ENCODE measurements at regions not wholly inside any gene's neighbourhood (a gene's known extent, or its start where the extent isn't known, plus 50 kb on each side); places are given as distances from the start of the nearest gene placed in this dataset.
"Not testable (repeated sequence)": the region's sequence is repeated elsewhere in the genome, so short reads cannot be mapped to it uniquely, and the experiment has no call there.

- no peak for DNase-seq (ENCODE audit: low read depth in 2 of 2)
Observed at GRCh38 chr6:26264547-26264946, 100.5 kb upstream of the BTN3A2 start.

- DNase-seq (ENCODE audit: low read depth in 2 of 2): no peak
Observed at GRCh38 chr6:26267083-26267589, 97.9 kb upstream of the BTN3A2 start.

- DNase-seq (ENCODE audit: low read depth in 2 of 2): no peak
Observed at GRCh38 chr6:26268659-26269402, 96.2 kb upstream of the BTN3A2 start.

- no peak for DNase-seq (ENCODE audit: low read depth in 2 of 2)
Observed at GRCh38 chr6:26269531-26270485, 95.2 kb upstream of the BTN3A2 start.

- no peak for DNase-seq (ENCODE audit: low read depth in 2 of 2)
Observed at GRCh38 chr6:26270486-26270861, 94.5 kb upstream of the BTN3A2 start.

- no peak for DNase-seq (ENCODE audit: low read depth in 2 of 2)
Observed at GRCh38 chr6:26270903-26271667, 93.9 kb upstream of the BTN3A2 start.

GRCh38 chr6:26271668-26272024, 93.4 kb upstream of the BTN3A2 start:
- DNase-seq (ENCODE audit: low read depth in 2 of 2): no peak

- DNase-seq (ENCODE audit: low read depth in 2 of 2): no peak
Observed at GRCh38 chr6:26272171-26272637, 92.8 kb upstream of the BTN3A2 start.

- DNase-seq (ENCODE audit: low read depth in 2 of 2): no peak
Observed at GRCh38 chr6:26273673-26274588, 91.1 kb upstream of the BTN3A2 start.

- DNase-seq (ENCODE audit: low read depth in 2 of 2): no peak
Observed at GRCh38 chr6:26275663-26276062, 89.3 kb upstream of the BTN3A2 start.

GRCh38 chr6:26276841-26277648, 88.0 kb upstream of the BTN3A2 start:
- no peak for DNase-seq (ENCODE audit: low read depth in 2 of 2)

- DNase-seq (ENCODE audit: low read depth in 2 of 2): no peak
Observed at GRCh38 chr6:26278536-26278935, 86.5 kb upstream of the BTN3A2 start.

- not testable (repeated sequence) for DNase-seq (ENCODE audit: low read depth in 2 of 2)
Observed at GRCh38 chr6:26279371-26279770, 85.6 kb upstream of the BTN3A2 start.

- DNase-seq (ENCODE audit: low read depth in 2 of 2): no peak
Observed at GRCh38 chr6:26280407-26280806, 84.6 kb upstream of the BTN3A2 start.

GRCh38 chr6:26284537-26285142, 80.4 kb upstream of the BTN3A2 start:
- no peak for DNase-seq (ENCODE audit: low read depth in 2 of 2)

GRCh38 chr6:26285143-26286134, 79.6 kb upstream of the BTN3A2 start:
- peak; percentile 81 to 84 for DNase-seq (ENCODE audit: low read depth in 2 of 2)

GRCh38 chr6:26286168-26286877, 78.7 kb upstream of the BTN3A2 start:
- peak; percentile 60 for DNase-seq (ENCODE audit: low read depth in 2 of 2)

- no peak for DNase-seq (ENCODE audit: low read depth in 2 of 2)
Observed at GRCh38 chr6:26288155-26288554, 76.8 kb upstream of the BTN3A2 start.
